Endothelial cell of umbilical vein (primary cell): ENCODE measurements at regions not wholly inside any gene's neighbourhood (a gene's known extent, or its start where the extent isn't known, plus 50 kb on each side); places are given as distances from the start of the nearest gene placed in this dataset.

Experiments
- BruUV-seq: library from RNA; stranded (reverse); fragments of 400-500 nt; replicated peaks from 2 replicates; lab custom pipeline; 2021; lab: Mats Ljungman, UMichigan
- CTCF ChIA-PET: fragments of 300-600, 350-600 bp; sonication (Branson Sonifier 250); formaldehyde crosslinking; loops from one replicate; lab custom pipeline; 2021; ENCODE audit warnings: antibody characterized with exemption, inconsistent platforms; lab: Charles Lee
- POLR2A ChIA-PET: fragments of 300-600, 350-600 bp; sonication (Branson Sonifier 250); formaldehyde crosslinking; loops from one replicate; lab custom pipeline; 2021; ENCODE audit warnings: antibody characterized with exemption, inconsistent platforms; lab: Charles Lee
- DNase-seq: peaks from one replicate; pipeline ENCODE4 v3.0.0-alpha.2; 2011; ENCODE audit warnings: low read depth, low spot score
- FAIRE-seq: peaks from 2 replicates; lab custom pipeline; 2011; peaks lifted over from hg19 to GRCh38; lab: Jason Lieb, UNC
- H2AFZ ChIP-seq: 2 replicates; pipeline ENCODE4 v1.6.0; 2012; ENCODE audit warnings: low read depth, low read length, control low read depth, inconsistent platforms
- H3K27ac ChIP-seq: 2 replicates; pipeline ENCODE4 v1.5.1; 2011; ENCODE audit warnings: low read depth, mild to moderate bottlenecking, control low read depth, low read length, moderate library complexity; ENCODE audit not compliant: insufficient read depth
- H3K27me3 ChIP-seq, 2 experiments: 2 replicates each; pipeline versions ENCODE4 v1.6.0 to v1.6.1; 2011; ENCODE audit warnings: low read length in 2 of 2, mixed read lengths in 1 of 2; ENCODE audit not compliant: control insufficient read depth in 2 of 2, insufficient read depth in 2 of 2
- H3K36me3 ChIP-seq, 2 experiments: 2 replicates in 1 of 2; 3 replicates in 1 of 2; pipeline ENCODE4 v1.5.1; 2011; ENCODE audit warnings: low read length in 2 of 2, mild to moderate bottlenecking in 1 of 2, moderate library complexity in 1 of 2; ENCODE audit not compliant: control insufficient read depth in 2 of 2, insufficient read depth in 2 of 2; ENCODE audit errors: extremely low read depth in 1 of 2
- H3K4me1 ChIP-seq: 3 replicates; pipeline ENCODE4 v1.5.1; 2011; ENCODE audit warnings: mild to moderate bottlenecking, low read length; ENCODE audit not compliant: control insufficient read depth, insufficient read depth; ENCODE audit errors: extremely low read depth
- H3K4me2 ChIP-seq: 2 replicates; pipeline ENCODE4 v1.6.1; 2011; ENCODE audit warnings: low read length, control low read depth, mixed read lengths; ENCODE audit not compliant: insufficient read depth
- H3K4me3 ChIP-seq, 3 experiments: fragments of 200-600 bp in 1 of 3; sonication (generic), shearing (Covaris generic) in 1 of 3; replicated peaks in 1 of 3; 2 replicates each; pipeline ENCODE4 v1.5.1; 2011 to 2016; ENCODE audit warnings: control low read depth in 3 of 3, low read length in 3 of 3, mild to moderate bottlenecking in 2 of 3, inconsistent platforms in 1 of 3, low read depth in 1 of 3, moderate library complexity in 1 of 3; ENCODE audit not compliant: insufficient read depth in 1 of 3
- H3K79me2 ChIP-seq: 2 replicates; pipeline ENCODE4 v1.6.0; 2012; ENCODE audit warnings: low read length, inconsistent platforms; ENCODE audit not compliant: control insufficient read depth, insufficient read depth
- H3K9ac ChIP-seq: replicated peaks from 2 replicates; pipeline ENCODE3; 2011; ENCODE audit warnings: low read length, control low read depth; ENCODE audit not compliant: insufficient read depth; ENCODE audit errors: extremely low read depth
- H3K9me1 ChIP-seq: replicated peaks from 3 replicates; pipeline ENCODE4 v1.6.0; 2011; ENCODE audit warnings: mild to moderate bottlenecking, low read length; ENCODE audit not compliant: control insufficient read depth, insufficient read depth; ENCODE audit errors: extremely low read depth
- H3K9me3 ChIP-seq: replicated peaks from 2 replicates; pipeline ENCODE4 v1.5.1; 2012; ENCODE audit warnings: low read length, inconsistent platforms; ENCODE audit not compliant: control insufficient read depth, insufficient read depth
- H4K20me1 ChIP-seq: replicated peaks from 2 replicates; pipeline ENCODE3; 2011; ENCODE audit warnings: mild to moderate bottlenecking, low read length; ENCODE audit not compliant: control insufficient read depth, insufficient read depth; ENCODE audit errors: extremely low read depth
- CTCF ChIP-seq, 2 donors: IDR thresholded peaks; 1 replicate in 1 of 2; 2 replicates in 1 of 2; pipeline ENCODE4 v1.5.1; 2011; ENCODE audit warnings: low read length in 2 of 2, mild to moderate bottlenecking in 2 of 2, moderate library complexity in 2 of 2, control low read depth in 1 of 2, inconsistent platforms in 1 of 2, low read depth in 1 of 2; ENCODE audit not compliant: insufficient read depth in 1 of 2; ENCODE audit errors: extremely low read depth in 1 of 2
- EZH2 ChIP-seq: IDR thresholded peaks from 2 replicates; pipeline ENCODE4 v1.6.1; 2012; ENCODE audit warnings: borderline replicate concordance, low read depth, mild to moderate bottlenecking, moderate library complexity, low read length, inconsistent platforms; ENCODE audit not compliant: severe bottlenecking
- FOS ChIP-seq: IDR thresholded peaks from 2 replicates; pipeline ENCODE4 v1.6.1; 2011; ENCODE audit warnings: mild to moderate bottlenecking, low read length, moderate library complexity, borderline replicate concordance; ENCODE audit not compliant: insufficient read depth
- GATA2 ChIP-seq: IDR thresholded peaks from 2 replicates; pipeline ENCODE4 v1.7.0; 2011; ENCODE audit warnings: low read depth, mild to moderate bottlenecking, moderate library complexity, mixed read lengths, low read length; ENCODE audit not compliant: insufficient read length, insufficient read depth
- JUN ChIP-seq: IDR thresholded peaks from 2 replicates; pipeline ENCODE4 v1.6.1; 2011; ENCODE audit warnings: borderline replicate concordance, low read depth; ENCODE audit not compliant: insufficient read length, insufficient read depth
- MAX ChIP-seq: IDR thresholded peaks from 2 replicates; pipeline ENCODE4 v1.6.1; 2011; ENCODE audit not compliant: insufficient read depth, insufficient read length
- MYC ChIP-seq: IDR thresholded peaks from one replicate; pipeline ENCODE4 v1.6.1; 2011; ENCODE audit warnings: mild to moderate bottlenecking, low read depth, low read length
- POLR2A ChIP-seq: IDR thresholded peaks from 2 replicates; pipeline ENCODE4 v1.6.1; 2012; ENCODE audit warnings: low read depth, mild to moderate bottlenecking, control low read depth, low read length
- POLR2AphosphoS5 ChIP-seq: IDR thresholded peaks from 2 replicates; pipeline ENCODE4 v1.6.1; 2012; ENCODE audit warnings: low read depth, mild to moderate bottlenecking, control low read depth, low read length, moderate library complexity; ENCODE audit not compliant: insufficient read depth
- dilution Hi-C: fragments of 300-500 bp; cut with MboI; formaldehyde crosslinking; loops from one replicate; pipeline ENCODE4 v1.15.0; 2019; ENCODE audit warnings: low sequenced_read_pairs; ENCODE audit not compliant: extremely low pct_ligation_motif_present
- intact Hi-C: fragments of 100-400 bp; cut with micrococcal nuclease; formaldehyde crosslinking; loops from one replicate; pipeline ENCODE4 v1.10.0; 2022

DNA sequence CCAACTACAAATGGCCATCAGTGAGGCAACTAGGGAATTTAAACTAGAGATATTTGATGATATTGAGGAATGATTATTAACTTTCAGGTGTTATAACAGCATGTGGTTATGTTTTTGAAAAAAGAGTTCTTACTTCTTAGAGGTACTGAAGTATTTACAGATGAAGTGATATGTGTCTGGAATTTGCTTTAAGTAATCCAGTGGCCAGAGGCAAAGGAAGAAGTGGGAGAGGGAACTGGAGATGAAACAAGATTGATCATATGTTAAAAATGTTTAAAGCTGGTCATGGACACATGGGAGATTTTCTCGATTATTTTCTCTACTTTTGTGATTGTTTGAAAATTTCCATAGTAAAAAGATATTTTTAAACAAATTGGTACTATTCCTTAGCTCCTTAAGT, 53.3 kb upstream of the SLCO2A1 start:
- CTCF ChIA-PET, result interaction anchor here (1.5 kb wide), 1 partner anchor 130 kb away, joined by 3 read pairs; no protein-coding TSS in a partner anchor
- H3K79me2 ChIP-seq, result no peaks in the 10 kb centered on the region
- no peaks in the 10 kb centered on the region for H3K4me1 ChIP-seq
- FAIRE-seq (no peak), DNase-seq (no peak)
- H3K4me3 ChIP-seq, result no peak overlapping the region
- H3K27ac ChIP-seq, result no peak overlapping the region
- no peaks in the 10 kb centered on the region for H3K9me3 ChIP-seq
- no peak overlapping the region for H3K9ac ChIP-seq
- no peak overlapping the region for H2AFZ ChIP-seq
- dilution Hi-C loops, result no loop called here
- H3K27me3 ChIP-seq, result no peaks in the 10 kb centered on the region
- H3K4me2 ChIP-seq, result no peak overlapping the region
- no peaks in the 10 kb centered on the region for H3K9me1 ChIP-seq
- TF ChIP-seq POLR2AphosphoS5 (no peak), JUN (no peak), CTCF (IDR thresholded peaks at IDR 0.05; ENCODE audit: extremely low read depth in 1 of 2, insufficient read depth in 1 of 2, low read depth in 1 of 2, low read length in 2 of 2) (no peak), FOS (no peak), MAX (no peak), EZH2 (no peak), MYC (no peak), POLR2A (no peak), GATA2 (no peak)
- intact Hi-C loops, result no loop called here
- no TSS peak for BruUV-seq
- no peaks in the 10 kb centered on the region for H3K36me3 ChIP-seq
- H4K20me1 ChIP-seq, result no peaks in the 10 kb centered on the region
- POLR2A ChIA-PET, result no interaction called here
